Gastrocnemius medialis (tissue), 4 donors: ENCODE measurements at regions not wholly inside any gene's neighbourhood (a gene's known extent, or its start where the extent isn't known, plus 50 kb on each side); places are given as distances from the start of the nearest gene placed in this dataset.

Experiments used
- POLR2A ChIP-seq, 2 donors: fragments of 450-650 bp; IDR thresholded peaks; one replicate each; pipeline ENCODE4 v1.6.1; 2017; ENCODE audit warnings: antibody characterized with exemption in 2 of 2, mild to moderate bottlenecking in 2 of 2, moderate library complexity in 2 of 2
- TF ChIP-seq, protein P1 (sequence below), 5 experiments: fragments of 450-650 bp in 3 of 5; fragments of 200-600 bp in 2 of 5; sonication (generic) in 2 of 5; IDR thresholded peaks in 4 of 5; conservative IDR thresholded peaks in 1 of 5; 1 replicate in 4 of 5; 2 replicates in 1 of 5; pipeline ENCODE4 v1.5.1; 2016 to 2019; ENCODE audit warnings: antibody characterized with exemption in 5 of 5, mild to moderate bottlenecking in 3 of 5, moderate library complexity in 3 of 5

- TF ChIP-seq, protein P1, sequence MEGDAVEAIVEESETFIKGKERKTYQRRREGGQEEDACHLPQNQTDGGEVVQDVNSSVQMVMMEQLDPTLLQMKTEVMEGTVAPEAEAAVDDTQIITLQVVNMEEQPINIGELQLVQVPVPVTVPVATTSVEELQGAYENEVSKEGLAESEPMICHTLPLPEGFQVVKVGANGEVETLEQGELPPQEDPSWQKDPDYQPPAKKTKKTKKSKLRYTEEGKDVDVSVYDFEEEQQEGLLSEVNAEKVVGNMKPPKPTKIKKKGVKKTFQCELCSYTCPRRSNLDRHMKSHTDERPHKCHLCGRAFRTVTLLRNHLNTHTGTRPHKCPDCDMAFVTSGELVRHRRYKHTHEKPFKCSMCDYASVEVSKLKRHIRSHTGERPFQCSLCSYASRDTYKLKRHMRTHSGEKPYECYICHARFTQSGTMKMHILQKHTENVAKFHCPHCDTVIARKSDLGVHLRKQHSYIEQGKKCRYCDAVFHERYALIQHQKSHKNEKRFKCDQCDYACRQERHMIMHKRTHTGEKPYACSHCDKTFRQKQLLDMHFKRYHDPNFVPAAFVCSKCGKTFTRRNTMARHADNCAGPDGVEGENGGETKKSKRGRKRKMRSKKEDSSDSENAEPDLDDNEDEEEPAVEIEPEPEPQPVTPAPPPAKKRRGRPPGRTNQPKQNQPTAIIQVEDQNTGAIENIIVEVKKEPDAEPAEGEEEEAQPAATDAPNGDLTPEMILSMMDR (IDR thresholded peaks at IDR 0.05 in 4 of 5, conservative IDR thresholded peaks at IDR 0.05 in 1 of 5), result no peak
- no peak for TF ChIP-seq POLR2A (IDR thresholded peaks at IDR 0.05)
These were observed 495.4 kb downstream of the OTOL1 start for GRCh38 chr3:161991901-161992540.
